CD14-positive monocyte (primary cell): ENCODE measurements at regions not wholly inside any gene's neighbourhood (a gene's known extent, or its start where the extent isn't known, plus 50 kb on each side); places are given as distances from the start of the nearest gene placed in this dataset.

Source experiments
- DNase-seq, 3 donors: peaks; one replicate each; pipeline ENCODE4 v3.0.0-alpha.2; 2011 to 2022
- H2AFZ ChIP-seq: 2 replicates; pipeline ENCODE4 v1.6.0; 2012; ENCODE audit warnings: mild to moderate bottlenecking, low read depth, low read length, inconsistent platforms; ENCODE audit not compliant: insufficient read depth, poor library complexity, severe bottlenecking
- H3K27ac ChIP-seq, 2 donors: 1 replicate in 1 of 2; 2 replicates in 1 of 2; pipeline ENCODE4 v1.5.1; 2012 to 2013; ENCODE audit warnings: low read length in 2 of 2, control low read depth in 1 of 2, inconsistent platforms in 1 of 2, low read depth in 1 of 2, mild to moderate bottlenecking in 1 of 2
- H3K27me3 ChIP-seq, 2 donors: one replicate each; pipeline versions ENCODE4 v1.6.0 to v1.6.1; 2011 to 2013; ENCODE audit warnings: low read length in 2 of 2; ENCODE audit not compliant: control insufficient read depth in 2 of 2, insufficient read depth in 2 of 2
- H3K36me3 ChIP-seq, 2 donors: replicated peaks in 1 of 2; 1 replicate in 1 of 2; 2 replicates in 1 of 2; pipeline versions ENCODE4 v1.5.1 to v1.6.1; 2012 to 2013; ENCODE audit warnings: low read length in 2 of 2, control low read depth in 1 of 2, inconsistent platforms in 1 of 2, mild to moderate bottlenecking in 1 of 2; ENCODE audit not compliant: insufficient read depth in 2 of 2, control insufficient read depth in 1 of 2
- H3K4me1 ChIP-seq, 2 donors: 1 replicate in 1 of 2; 2 replicates in 1 of 2; pipeline versions ENCODE4 v1.5.1 to v1.6.1; 2012 to 2013; ENCODE audit warnings: low read length in 2 of 2, control low read depth in 1 of 2, inconsistent platforms in 1 of 2, mild to moderate bottlenecking in 1 of 2, moderate library complexity in 1 of 2; ENCODE audit not compliant: insufficient read depth in 2 of 2, control insufficient read depth in 1 of 2
- H3K4me2 ChIP-seq: replicated peaks from 2 replicates; pipeline ENCODE3; 2012; ENCODE audit warnings: low read length, moderate library complexity, mild to moderate bottlenecking; ENCODE audit not compliant: poor library complexity, severe bottlenecking; ENCODE audit errors: extremely low read depth
- H3K4me3 ChIP-seq, 3 experiments: fragments of 200-600 bp in 1 of 3; sonication (generic) in 1 of 3; replicated peaks in 1 of 3; 1 replicate in 2 of 3; 2 replicates in 1 of 3; pipeline ENCODE4 v1.5.1; 2011 to 2013; ENCODE audit warnings: low read length in 3 of 3, mild to moderate bottlenecking in 3 of 3, control low read depth in 2 of 3, low read depth in 2 of 3, inconsistent platforms in 1 of 3, moderate library complexity in 1 of 3
- H3K79me2 ChIP-seq: 2 replicates; pipeline ENCODE4 v1.6.0; 2012; ENCODE audit warnings: mild to moderate bottlenecking, control low read depth, inconsistent platforms, low read length, moderate library complexity; ENCODE audit not compliant: insufficient read depth
- H3K9ac ChIP-seq: 2 replicates; pipeline ENCODE4 v1.6.0; 2017; ENCODE audit warnings: low read length, mild to moderate bottlenecking; ENCODE audit not compliant: insufficient read depth, poor library complexity, severe bottlenecking
- H3K9me3 ChIP-seq, 2 donors: replicated peaks in 1 of 2; 1 replicate in 1 of 2; 2 replicates in 1 of 2; pipeline versions ENCODE4 v1.5.1 to v1.6.1; 2012 to 2013; ENCODE audit warnings: low read length in 2 of 2, control low read depth in 1 of 2; ENCODE audit not compliant: control insufficient read depth in 1 of 2, insufficient read depth in 1 of 2
- H4K20me1 ChIP-seq: 2 replicates; pipeline ENCODE4 v1.6.0; 2012; ENCODE audit warnings: mild to moderate bottlenecking, low read length, control low read depth, moderate library complexity; ENCODE audit not compliant: insufficient read depth
- H3K27ac Mint-ChIP-seq, 7 donors: one replicate each; pipeline ENCODE4 v1.8.0; 2020; ENCODE audit warnings: mild to moderate bottlenecking in 7 of 7, mixed read lengths in 7 of 7, moderate library complexity in 6 of 7, inconsistent platforms in 2 of 7
- H3K27me3 Mint-ChIP-seq, 3 donors: one replicate each; pipeline ENCODE4 v1.8.0; 2021 to 2022; ENCODE audit warnings: low read depth in 3 of 3, mild to moderate bottlenecking in 3 of 3, mixed read lengths in 3 of 3, moderate library complexity in 3 of 3, inconsistent platforms in 1 of 3
- H3K36me3 Mint-ChIP-seq, 2 donors: one replicate each; pipeline ENCODE4 v1.8.0; 2020; ENCODE audit warnings: mixed read lengths in 2 of 2, inconsistent platforms in 1 of 2, mild to moderate bottlenecking in 1 of 2
- H3K4me1 Mint-ChIP-seq: one replicate; pipeline ENCODE4 v1.8.0; 2020; ENCODE audit warnings: mild to moderate bottlenecking, mixed read lengths
- H3K4me3 Mint-ChIP-seq, 2 donors: one replicate each; pipeline ENCODE4 v1.8.0; 2020; ENCODE audit warnings: mild to moderate bottlenecking in 2 of 2, mixed read lengths in 2 of 2, moderate library complexity in 1 of 2
- H3K9me3 Mint-ChIP-seq, 7 donors: one replicate each; pipeline ENCODE4 v1.8.0; 2020 to 2022; ENCODE audit warnings: mixed read lengths in 7 of 7, mild to moderate bottlenecking in 6 of 7, moderate library complexity in 6 of 7, inconsistent platforms in 2 of 7
- WGBS: methylation state at CpG from one replicate; pipeline ENCODE4 v1.1.5; 2013; ENCODE audit warnings: missing lambda C conversion rate; ENCODE audit not compliant: insufficient coverage; 5-methylcytosine and 5-hydroxymethylcytosine counted together
- intact Hi-C, 2 donors: fragments of 100-400 bp; cut with micrococcal nuclease; formaldehyde crosslinking; loops; one replicate each; pipeline versions ENCODE4 v1.15.0 to v1.15.1; 2023
- TF ChIP-seq, protein P1 (sequence below): fragments of 200-600 bp; IDR thresholded peaks from one replicate; pipeline ENCODE4 v1.8.0; 2022; ENCODE audit warnings: antibody characterized with exemption, mild to moderate bottlenecking

- Histone ChIP-seq H3K79me2 (no peaks in the 10 kb centered on the region), H2AFZ (no peak overlapping the region), H3K9ac (no peak overlapping the region), H3K4me3 (no peak overlapping the region), H3K27me3 (no peaks in the 10 kb centered on the region), H3K4me1 (no peaks in the 10 kb centered on the region), H3K4me2 (no peak overlapping the region), H3K36me3 (no peaks in the 10 kb centered on the region), H3K9me3 (no peaks in the 10 kb centered on the region), H3K27ac (no peak overlapping the region), H4K20me1 (no peaks in the 10 kb centered on the region)
- Mint-ChIP-seq H3K36me3 (no peaks in the 10 kb centered on the region), H3K27me3 (no peaks in the 10 kb centered on the region), H3K27ac (no peak overlapping the region), H3K4me3 (no peak overlapping the region), H3K4me1 (no peaks in the 10 kb centered on the region), H3K9me3 (peaks cover 0 to 4% (median 0%) of the 10 kb centered on the region in 7 donors)
- TF ChIP-seq, protein P1, sequence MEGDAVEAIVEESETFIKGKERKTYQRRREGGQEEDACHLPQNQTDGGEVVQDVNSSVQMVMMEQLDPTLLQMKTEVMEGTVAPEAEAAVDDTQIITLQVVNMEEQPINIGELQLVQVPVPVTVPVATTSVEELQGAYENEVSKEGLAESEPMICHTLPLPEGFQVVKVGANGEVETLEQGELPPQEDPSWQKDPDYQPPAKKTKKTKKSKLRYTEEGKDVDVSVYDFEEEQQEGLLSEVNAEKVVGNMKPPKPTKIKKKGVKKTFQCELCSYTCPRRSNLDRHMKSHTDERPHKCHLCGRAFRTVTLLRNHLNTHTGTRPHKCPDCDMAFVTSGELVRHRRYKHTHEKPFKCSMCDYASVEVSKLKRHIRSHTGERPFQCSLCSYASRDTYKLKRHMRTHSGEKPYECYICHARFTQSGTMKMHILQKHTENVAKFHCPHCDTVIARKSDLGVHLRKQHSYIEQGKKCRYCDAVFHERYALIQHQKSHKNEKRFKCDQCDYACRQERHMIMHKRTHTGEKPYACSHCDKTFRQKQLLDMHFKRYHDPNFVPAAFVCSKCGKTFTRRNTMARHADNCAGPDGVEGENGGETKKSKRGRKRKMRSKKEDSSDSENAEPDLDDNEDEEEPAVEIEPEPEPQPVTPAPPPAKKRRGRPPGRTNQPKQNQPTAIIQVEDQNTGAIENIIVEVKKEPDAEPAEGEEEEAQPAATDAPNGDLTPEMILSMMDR = no peak
- WGBS = no CpG with 5 or more reads among the region's 2 CpGs
- intact Hi-C loops = no loop called here
- DNase-seq = no peak
Observed at GRCh38 chr2:180158961-180159360, 151.9 kb upstream of the CWC22 start.

GRCh38 chr2:180156651-180157050 lies 149.6 kb upstream of the CWC22 start:
- Histone ChIP-seq H3K9me3 (no peaks in the 10 kb centered on the region), H3K79me2 (no peaks in the 10 kb centered on the region), H3K27ac (no peak overlapping the region), H2AFZ (no peak overlapping the region), H3K36me3 (no peaks in the 10 kb centered on the region), H3K4me3 (no peak overlapping the region), H3K9ac (no peak overlapping the region), H4K20me1 (no peaks in the 10 kb centered on the region), H3K27me3 (no peaks in the 10 kb centered on the region), H3K4me2 (no peak overlapping the region), H3K4me1 (no peaks in the 10 kb centered on the region)
- no peak for DNase-seq
- intact Hi-C loops = no loop called here
- Mint-ChIP-seq H3K4me3 (no peak overlapping the region), H3K27me3 (no peaks in the 10 kb centered on the region), H3K9me3 (peaks cover 0 to 4% (median 0%) of the 10 kb centered on the region in 7 donors), H3K4me1 (no peaks in the 10 kb centered on the region), H3K27ac (no peak overlapping the region), H3K36me3 (no peaks in the 10 kb centered on the region)
- TF ChIP-seq, protein P1 = no peak
